K562 (cell line): ENCODE measurements at regions not wholly inside any gene's neighbourhood (a gene's known extent, or its start where the extent isn't known, plus 50 kb on each side); places are given as distances from the start of the nearest gene placed in this dataset.

Source experiments
- ATAC-seq: fragments of 200-7000 bp; cut with Tn5 transposase; 3 replicates; pipeline ENCODE4 v1.9.1; 2020; ENCODE audit warnings: moderate library complexity
- BruUV-seq: library from RNA; stranded (reverse); fragments of 400-500 nt; replicated peaks from 2 replicates; lab custom pipeline; 2021; lab: Mats Ljungman, UMichigan
- CTCF ChIA-PET: fragments of 300-600 bp; formaldehyde crosslinking; extraction: SDS; loops from one replicate; lab custom pipeline; 2021; ENCODE audit warnings: low intra/inter-chr PET ratio; lab: Yijun Ruan, JAX
- POLR2A ChIA-PET: fragments of 300-600, 350-650 bp; sonication (Branson Sonifier 250); formaldehyde crosslinking; extraction: SDS; loops from one replicate; lab custom pipeline; 2021; ENCODE audit warnings: antibody characterized with exemption, inconsistent platforms; lab: Yijun Ruan, JAX
- DNase-seq, 4 experiments: peaks; one replicate each; pipeline versions ENCODE4 v3.0.0 to v3.0.0-alpha.2; 2011 to 2018; ENCODE audit warnings: low spot score in 3 of 4, mixed read lengths in 3 of 4; ENCODE audit errors: extremely low read depth in 1 of 4
- FAIRE-seq: peaks from 2 replicates; lab custom pipeline; 2011; peaks lifted over from hg19 to GRCh38; lab: Jason Lieb, UNC
- H2AFZ ChIP-seq: 2 replicates; pipeline ENCODE4 v1.6.0; 2011; ENCODE audit warnings: low read depth, low read length, control low read depth, inconsistent platforms
- H3K27ac ChIP-seq: fragments of 200-600 bp; 3 replicates; pipeline ENCODE4 v1.8.0; 2011; ENCODE audit warnings: low read depth, mild to moderate bottlenecking, control low read depth, inconsistent platforms, low read length, moderate library complexity, mixed read lengths; ENCODE audit errors: extremely low read depth
- H3K27me3 ChIP-seq, 2 experiments: fragments of 300-600 bp in 1 of 2; 2 replicates in 1 of 2; 3 replicates in 1 of 2; pipeline versions ENCODE4 v1.6.0 to v1.8.0; 2011; ENCODE audit warnings: inconsistent platforms in 2 of 2, low read length in 2 of 2, mild to moderate bottlenecking in 1 of 2, mixed read lengths in 1 of 2, moderate library complexity in 1 of 2; ENCODE audit not compliant: control insufficient read depth in 2 of 2, insufficient read depth in 2 of 2
- H3K36me3 ChIP-seq: fragments of 300-600 bp; 3 replicates; pipeline ENCODE4 v1.8.0; 2011; ENCODE audit warnings: mild to moderate bottlenecking, low read length, inconsistent platforms; ENCODE audit not compliant: control insufficient read depth, insufficient read depth
- H3K4me1 ChIP-seq, 2 experiments: fragments of 200-600 bp in 1 of 2; replicated peaks in 1 of 2; 2 replicates in 1 of 2; 3 replicates in 1 of 2; pipeline versions ENCODE4 v1.5.1 to v1.8.0; 2011; ENCODE audit warnings: inconsistent platforms in 2 of 2, low read length in 2 of 2, mild to moderate bottlenecking in 1 of 2, mixed read lengths in 1 of 2, moderate library complexity in 1 of 2; ENCODE audit not compliant: control insufficient read depth in 2 of 2, insufficient read depth in 2 of 2
- H3K4me2 ChIP-seq: 2 replicates; pipeline ENCODE4 v1.6.1; 2011; ENCODE audit warnings: low read length, control low read depth, inconsistent platforms, mixed read lengths; ENCODE audit not compliant: insufficient read depth
- H3K4me3 ChIP-seq: fragments of 200-600 bp; sonication (generic), shearing (Covaris generic); 2 replicates; pipeline ENCODE4 v1.5.1; 2016; ENCODE audit warnings: control low read depth, inconsistent platforms
- H3K79me2 ChIP-seq: fragments of 200-600 bp; 3 replicates; pipeline ENCODE4 v1.8.0; 2011; ENCODE audit warnings: low read length, inconsistent platforms; ENCODE audit not compliant: control insufficient read depth, insufficient read depth
- H3K9ac ChIP-seq, 2 experiments: 2 replicates each; pipeline versions ENCODE4 v1.6.0 to v1.6.1; 2011; ENCODE audit warnings: low read depth in 2 of 2, low read length in 2 of 2, control low read depth in 1 of 2, inconsistent platforms in 1 of 2, mild to moderate bottlenecking in 1 of 2, mixed read lengths in 1 of 2; ENCODE audit not compliant: insufficient read depth in 1 of 2
- H3K9me1 ChIP-seq: one replicate; pipeline ENCODE4 v1.6.0; 2011; ENCODE audit warnings: inconsistent platforms, mild to moderate bottlenecking, low read length, moderate library complexity; ENCODE audit not compliant: control insufficient read depth, insufficient read depth
- H3K9me3 ChIP-seq: replicated peaks from 2 replicates; pipeline ENCODE4 v1.5.1; 2011; ENCODE audit warnings: low read depth, low read length, inconsistent platforms; ENCODE audit not compliant: control insufficient read depth, insufficient read depth
- H4K20me1 ChIP-seq: replicated peaks from 2 replicates; pipeline ENCODE4 v1.6.1; 2011; ENCODE audit warnings: low read length, inconsistent platforms, mixed read lengths; ENCODE audit not compliant: control insufficient read depth, insufficient read depth
- BDP1 ChIP-seq: IDR thresholded peaks from 3 replicates; pipeline ENCODE4 v1.6.1; 2011; ENCODE audit not compliant: insufficient read length, insufficient read depth
- CHD1 ChIP-seq: fragments of 200-600 bp; sonication (generic); IDR thresholded peaks from one replicate; pipeline ENCODE4 v1.6.1; 2012; ENCODE audit warnings: mild to moderate bottlenecking, moderate library complexity, low read length, inconsistent platforms
- KAT7 ChIP-seq: sonication (generic); formaldehyde crosslinking; IDR thresholded peaks from 2 replicates; pipeline ENCODE4 v1.8.0; 2022; ENCODE audit warnings: missing genetic modification reagents, mild to moderate bottlenecking, borderline replicate concordance
- KDM4B ChIP-seq, 2 experiments: fragments of 450-650 bp in 1 of 2; sonication (generic) in 1 of 2; IDR thresholded peaks; 2 replicates each; pipeline ENCODE4 v1.6.1; 2016 to 2017; ENCODE audit warnings: borderline replicate concordance in 2 of 2, antibody characterized with exemption in 1 of 2, low read depth in 1 of 2, mild to moderate bottlenecking in 1 of 2
- NCOA4 ChIP-seq: fragments of 450-650 bp; IDR thresholded peaks from 2 replicates; pipeline ENCODE4 v1.6.1; 2018; ENCODE audit warnings: mild to moderate bottlenecking; ENCODE audit not compliant: partially characterized antibody
- RAD51 ChIP-seq: fragments of 450-650 bp; IDR thresholded peaks from 2 replicates; pipeline ENCODE4 v1.7.1; 2016; ENCODE audit warnings: low read depth, mild to moderate bottlenecking, borderline replicate concordance
- SMARCC2 ChIP-seq: fragments of 450-650 bp; IDR thresholded peaks from 2 replicates; pipeline ENCODE4 v1.6.1; 2017; ENCODE audit warnings: antibody characterized with exemption, moderate library complexity, mild to moderate bottlenecking, low read depth
- SMARCE1 ChIP-seq: fragments of 450-650 bp; IDR thresholded peaks from 2 replicates; pipeline ENCODE4 v1.7.1; 2016; ENCODE audit warnings: mild to moderate bottlenecking
- THRAP3 ChIP-seq: fragments of 450-650 bp; IDR thresholded peaks from 2 replicates; pipeline ENCODE4 v1.6.1; 2016; ENCODE audit warnings: mild to moderate bottlenecking, inconsistent platforms, borderline replicate concordance
- WGBS: fragments of 100-300 bp; shearing (Covaris generic); methylation state at CpG from one replicate; pipeline ENCODE4 v1.1.6; 2016; ENCODE audit warnings: low coverage, mixed read lengths; ENCODE audit not compliant: insufficient coverage; ENCODE audit errors: missing lambda C conversion rate; 5-methylcytosine and 5-hydroxymethylcytosine counted together
- in situ Hi-C: fragments of 300-500 bp; cut with MboI; formaldehyde crosslinking; loops from 4 replicates; pipeline ENCODE4 v1.15.0; 2018; ENCODE audit warnings: inconsistent platforms, mixed read lengths
- intact Hi-C: fragments of 100-400 bp; cut with micrococcal nuclease; formaldehyde crosslinking; loops from 2 replicates; pipeline ENCODE4 v1.14.2; 2022
- TF ChIP-seq, protein P1 (sequence below), 3 experiments: fragments of 200-800 bp in 1 of 3; fragments of 250-450 bp in 1 of 3; fragments of 450-650 bp in 1 of 3; sonication (Bioruptor Pico) in 1 of 3; sonication (Bioruptor generic) in 1 of 3; formaldehyde crosslinking in 1 of 3; IDR thresholded peaks; 2 replicates each; pipeline versions ENCODE4 v1.6.1 to v1.8.0; 2016 to 2022; ENCODE audit warnings: mild to moderate bottlenecking in 2 of 3, missing genetic modification characterization in 2 of 3, missing compliant biosample characterization in 1 of 3, moderate library complexity in 1 of 3
- TF ChIP-seq, protein P2 (sequence below): fragments of 450-650 bp; IDR thresholded peaks from 2 replicates; pipeline ENCODE4 v1.6.1; 2016; ENCODE audit warnings: missing biosample characterization, missing genetic modification characterization

DNA sequence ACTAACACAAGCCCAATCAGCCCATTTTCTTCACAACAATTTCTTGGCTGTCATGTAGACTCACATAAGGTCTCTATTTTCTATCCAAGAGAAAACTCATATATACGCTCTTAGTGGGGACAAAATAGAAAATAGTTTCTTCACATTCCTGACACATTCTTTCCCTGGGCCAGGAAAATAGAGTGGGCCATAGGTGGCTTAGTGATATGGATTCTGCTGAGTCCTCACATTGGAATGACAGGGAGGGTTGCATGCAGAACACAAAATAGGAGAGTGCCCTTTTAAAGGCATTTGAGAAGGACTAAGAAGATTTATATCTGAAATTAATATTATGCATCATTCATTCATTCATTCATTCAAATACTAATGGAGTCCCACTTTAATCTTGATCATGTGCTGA lies 207.7 kb downstream of the LYPLAL1 start:
- 5% methylated on average over 1 of the region's 1 CpG for WGBS
- H3K4me3 ChIP-seq = no peak overlapping the region
- in situ Hi-C loops (no loop called here), intact Hi-C loops (loop anchor here (1.0 to 10.0 kb wide), 5 partner anchors 12 to 1127 kb away; no protein-coding TSS in a partner anchor)
- no peak overlapping the region for H2AFZ ChIP-seq
- no peak overlapping the region for H3K27ac ChIP-seq
- BruUV-seq = no TSS peak
- no peaks in the 10 kb centered on the region for H4K20me1 ChIP-seq
- TF ChIP-seq KDM4B (IDR thresholded peaks at IDR 0.05; ENCODE audit: borderline replicate concordance in 2 of 2, low read depth in 1 of 2) (no peak), CHD1 (no peak), KAT7 (no peak)
- ChIA-PET CTCF (no interaction called here), POLR2A (no interaction called here)
- no peaks in the 10 kb centered on the region for H3K4me1 ChIP-seq
- no peaks in the 10 kb centered on the region for H3K27me3 ChIP-seq
- H3K79me2 ChIP-seq = no peaks in the 10 kb centered on the region
- FAIRE-seq (no peak), DNase-seq (no peak), ATAC-seq (no peak)
- H3K9me3 ChIP-seq = no peaks in the 10 kb centered on the region
- no peak overlapping the region for H3K9ac ChIP-seq
- no peaks in the 10 kb centered on the region for H3K9me1 ChIP-seq
- no peaks in the 10 kb centered on the region for H3K36me3 ChIP-seq
- H3K4me2 ChIP-seq = no peak overlapping the region

DNA sequence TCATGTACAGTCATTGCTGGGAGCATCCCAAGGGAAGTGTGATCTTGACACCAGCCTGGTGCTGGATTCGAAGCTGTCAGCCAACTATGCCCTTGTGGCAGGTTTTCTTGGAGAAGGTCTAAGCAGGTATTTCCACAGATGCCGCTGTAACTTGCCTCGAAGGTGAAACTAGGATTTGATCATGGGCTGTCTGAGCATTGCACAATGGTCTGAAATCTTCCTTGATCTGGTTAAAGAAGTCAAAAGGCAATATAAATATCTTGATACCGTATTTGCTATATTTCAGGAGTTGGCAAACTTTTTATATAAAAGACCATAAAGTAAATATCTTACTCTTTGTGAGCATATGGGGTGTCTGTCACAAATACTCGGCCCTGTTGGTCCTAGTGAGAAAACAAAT lies 206.8 kb downstream of the LYPLAL1 start:
- H3K4me3 ChIP-seq = no peak overlapping the region
- H3K27me3 ChIP-seq = no peaks in the 10 kb centered on the region
- in situ Hi-C loops = no loop called here
- H3K36me3 ChIP-seq = no peaks in the 10 kb centered on the region
- no peaks in the 10 kb centered on the region for H3K9me3 ChIP-seq
- no peaks in the 10 kb centered on the region for H3K4me1 ChIP-seq
- no TSS peak for BruUV-seq
- no peak overlapping the region for H3K27ac ChIP-seq
- ChIA-PET CTCF (no interaction called here), POLR2A (no interaction called here)
- no peak for DNase-seq
- 2% methylated on average over 5 of the region's 5 CpGs for WGBS
- H3K79me2 ChIP-seq = no peaks in the 10 kb centered on the region
- no peaks in the 10 kb centered on the region for H4K20me1 ChIP-seq
- FAIRE-seq = no peak
- intact Hi-C loops = loop anchor here (10.0 kb wide), 4 partner anchors 176 to 1126 kb away; no protein-coding TSS in a partner anchor
- no peaks in the 10 kb centered on the region for H3K9me1 ChIP-seq
- H3K4me2 ChIP-seq = no peak overlapping the region
- H2AFZ ChIP-seq = no peak overlapping the region
- ATAC-seq = no peak
- H3K9ac ChIP-seq = no peak overlapping the region
- TF ChIP-seq BDP1 (no peak), THRAP3 (no peak), SMARCC2 (no peak), RAD51 (no peak), SMARCE1 (no peak), NCOA4 (no peak)
- TF ChIP-seq, protein P1, sequence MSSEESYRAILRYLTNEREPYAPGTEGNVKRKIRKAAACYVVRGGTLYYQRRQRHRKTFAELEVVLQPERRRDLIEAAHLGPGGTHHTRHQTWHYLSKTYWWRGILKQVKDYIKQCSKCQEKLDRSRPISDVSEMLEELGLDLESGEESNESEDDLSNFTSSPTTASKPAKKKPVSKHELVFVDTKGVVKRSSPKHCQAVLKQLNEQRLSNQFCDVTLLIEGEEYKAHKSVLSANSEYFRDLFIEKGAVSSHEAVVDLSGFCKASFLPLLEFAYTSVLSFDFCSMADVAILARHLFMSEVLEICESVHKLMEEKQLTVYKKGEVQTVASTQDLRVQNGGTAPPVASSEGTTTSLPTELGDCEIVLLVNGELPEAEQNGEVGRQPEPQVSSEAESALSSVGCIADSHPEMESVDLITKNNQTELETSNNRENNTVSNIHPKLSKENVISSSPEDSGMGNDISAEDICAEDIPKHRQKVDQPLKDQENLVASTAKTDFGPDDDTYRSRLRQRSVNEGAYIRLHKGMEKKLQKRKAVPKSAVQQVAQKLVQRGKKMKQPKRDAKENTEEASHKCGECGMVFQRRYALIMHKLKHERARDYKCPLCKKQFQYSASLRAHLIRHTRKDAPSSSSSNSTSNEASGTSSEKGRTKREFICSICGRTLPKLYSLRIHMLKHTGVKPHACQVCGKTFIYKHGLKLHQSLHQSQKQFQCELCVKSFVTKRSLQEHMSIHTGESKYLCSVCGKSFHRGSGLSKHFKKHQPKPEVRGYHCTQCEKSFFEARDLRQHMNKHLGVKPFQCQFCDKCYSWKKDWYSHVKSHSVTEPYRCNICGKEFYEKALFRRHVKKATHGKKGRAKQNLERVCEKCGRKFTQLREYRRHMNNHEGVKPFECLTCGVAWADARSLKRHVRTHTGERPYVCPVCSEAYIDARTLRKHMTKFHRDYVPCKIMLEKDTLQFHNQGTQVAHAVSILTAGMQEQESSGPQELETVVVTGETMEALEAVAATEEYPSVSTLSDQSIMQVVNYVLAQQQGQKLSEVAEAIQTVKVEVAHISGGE (CRISPR knock-in tag; IDR thresholded peaks at IDR 0.05) = no peak
- TF ChIP-seq, protein P2, sequence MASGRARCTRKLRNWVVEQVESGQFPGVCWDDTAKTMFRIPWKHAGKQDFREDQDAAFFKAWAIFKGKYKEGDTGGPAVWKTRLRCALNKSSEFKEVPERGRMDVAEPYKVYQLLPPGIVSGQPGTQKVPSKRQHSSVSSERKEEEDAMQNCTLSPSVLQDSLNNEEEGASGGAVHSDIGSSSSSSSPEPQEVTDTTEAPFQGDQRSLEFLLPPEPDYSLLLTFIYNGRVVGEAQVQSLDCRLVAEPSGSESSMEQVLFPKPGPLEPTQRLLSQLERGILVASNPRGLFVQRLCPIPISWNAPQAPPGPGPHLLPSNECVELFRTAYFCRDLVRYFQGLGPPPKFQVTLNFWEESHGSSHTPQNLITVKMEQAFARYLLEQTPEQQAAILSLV (tag) = no peak
